Femur (tissue), 1 donor: ENCODE measurements at regions not wholly inside any gene's neighbourhood (a gene's known extent, or its start where the extent isn't known, plus 50 kb on each side); places are given as distances from the start of the nearest gene placed in this dataset.

Source experiments
- DNase-seq: peaks from one replicate; pipeline ENCODE4 v3.0.0-alpha.2; 2017

- no peak for DNase-seq
Measured at GRCh38 chr6:54574671-54575070, 266.4 kb downstream of the TINAG start.

GRCh38 chr6:54578261-54578660, 268.3 kb upstream of the FAM83B start:
- DNase-seq, result no peak

- no peak for DNase-seq
Measured at GRCh38 chr6:54579011-54579410, 267.6 kb upstream of the FAM83B start.

- no peak for DNase-seq
Measured at GRCh38 chr6:54586251-54586650, 260.3 kb upstream of the FAM83B start.

GRCh38 chr6:54587277-54587676, 259.3 kb upstream of the FAM83B start:
- no peak for DNase-seq

- DNase-seq, result no peak
Measured at GRCh38 chr6:54588176-54588575, 258.4 kb upstream of the FAM83B start.

GRCh38 chr6:54595844-54596243, 250.7 kb upstream of the FAM83B start:
- no peak for DNase-seq

- DNase-seq, result no peak
Measured at GRCh38 chr6:54598787-54599313, 247.7 kb upstream of the FAM83B start.

GRCh38 chr6:54601600-54602300, 244.8 kb upstream of the FAM83B start:
- DNase-seq, result no peak

GRCh38 chr6:54602591-54602990, 244.0 kb upstream of the FAM83B start:
- no peak for DNase-seq

GRCh38 chr6:54609981-54610380, 236.6 kb upstream of the FAM83B start:
- DNase-seq, result no peak

- no peak for DNase-seq
Measured at GRCh38 chr6:54613596-54613995, 233.0 kb upstream of the FAM83B start.

GRCh38 chr6:54614499-54615195, 231.9 kb upstream of the FAM83B start:
- peak; percentile 50 for DNase-seq

- DNase-seq, result no peak
Measured at GRCh38 chr6:54617730-54618129, 228.8 kb upstream of the FAM83B start.

GRCh38 chr6:54618572-54618971, 228.0 kb upstream of the FAM83B start:
- no peak for DNase-seq

GRCh38 chr6:54619102-54619501, 227.5 kb upstream of the FAM83B start:
- no peak for DNase-seq

- DNase-seq, result no peak
Measured at GRCh38 chr6:54621285-54621684, 225.3 kb upstream of the FAM83B start.

- no peak for DNase-seq
Measured at GRCh38 chr6:54624216-54624615, 222.4 kb upstream of the FAM83B start.

- no peak for DNase-seq
Measured at GRCh38 chr6:54624779-54625178, 221.8 kb upstream of the FAM83B start.

GRCh38 chr6:54629131-54629530, 217.4 kb upstream of the FAM83B start:
- no peak for DNase-seq

- no peak for DNase-seq
Measured at GRCh38 chr6:54632984-54633565, 213.5 kb upstream of the FAM83B start.

- DNase-seq, result no peak
Measured at GRCh38 chr6:54633601-54634000, 213.0 kb upstream of the FAM83B start.

GRCh38 chr6:54640911-54641310, 205.7 kb upstream of the FAM83B start:
- no peak for DNase-seq
